Osteoblast (primary cell): ENCODE measurements at regions not wholly inside any gene's neighbourhood (a gene's known extent, or its start where the extent isn't known, plus 50 kb on each side); places are given as distances from the start of the nearest gene placed in this dataset.

Experiments used
- DNase-seq: peaks from one replicate; pipeline ENCODE4 v3.0.0; 2011; ENCODE audit warnings: low spot score, mixed read lengths; ENCODE audit not compliant: insufficient read length; ENCODE audit errors: missing footprints
- H2AFZ ChIP-seq: 2 replicates; pipeline ENCODE4 v1.6.0; 2011; ENCODE audit warnings: mild to moderate bottlenecking, low read length
- H3K27ac ChIP-seq: 2 replicates; pipeline ENCODE4 v1.5.1; 2011; ENCODE audit warnings: mild to moderate bottlenecking, low read depth, low read length, moderate library complexity
- H3K27me3 ChIP-seq: 2 replicates; pipeline ENCODE4 v1.6.0; 2012; ENCODE audit warnings: mild to moderate bottlenecking, control low read depth, inconsistent platforms, low read length, moderate library complexity; ENCODE audit not compliant: insufficient read depth
- H3K36me3 ChIP-seq: 2 replicates; pipeline ENCODE4 v1.5.1; 2011; ENCODE audit warnings: mild to moderate bottlenecking, low read length, control low read depth, moderate library complexity; ENCODE audit not compliant: insufficient read depth
- H3K4me1 ChIP-seq: 2 replicates; pipeline ENCODE4 v1.5.1; 2011; ENCODE audit warnings: mild to moderate bottlenecking, low read length, control low read depth, moderate library complexity; ENCODE audit not compliant: insufficient read depth
- H3K4me2 ChIP-seq: 2 replicates; pipeline ENCODE4 v1.6.0; 2011; ENCODE audit warnings: mild to moderate bottlenecking, low read length; ENCODE audit not compliant: insufficient read depth
- H3K4me3 ChIP-seq: fragments of 200-600 bp; sonication (generic); 3 replicates; pipeline ENCODE4 v1.5.1; 2012; ENCODE audit warnings: mild to moderate bottlenecking, low read length, inconsistent platforms; ENCODE audit not compliant: insufficient read depth
- H3K79me2 ChIP-seq: 2 replicates; pipeline ENCODE4 v1.6.0; 2012; ENCODE audit warnings: mild to moderate bottlenecking, low read length, control low read depth, inconsistent platforms; ENCODE audit not compliant: insufficient read depth
- H3K9me3 ChIP-seq: 2 replicates; pipeline ENCODE4 v1.5.1; 2011; ENCODE audit warnings: low read depth, low read length, control low read depth
- H4K20me1 ChIP-seq: 2 replicates; pipeline ENCODE4 v1.6.0; 2012; ENCODE audit warnings: mild to moderate bottlenecking, low read length, control low read depth; ENCODE audit not compliant: insufficient read depth
- CTCF ChIP-seq: IDR thresholded peaks from 2 replicates; pipeline ENCODE4 v1.5.1; 2011; ENCODE audit warnings: mild to moderate bottlenecking, low read depth, low read length, moderate library complexity; ENCODE audit errors: extremely low read depth

- peaks cover 5% of the 10 kb centered on the region for H3K4me1 ChIP-seq
- H3K79me2 ChIP-seq: no peaks in the 10 kb centered on the region
- TF ChIP-seq CTCF: no peak
- H3K4me3 ChIP-seq: no peak overlapping the region
- no peak for DNase-seq
- H3K36me3 ChIP-seq: no peaks in the 10 kb centered on the region
- H3K4me2 ChIP-seq: no peak overlapping the region
- no peak overlapping the region for H3K27ac ChIP-seq
- no peak overlapping the region for H2AFZ ChIP-seq
- H3K9me3 ChIP-seq: no peaks in the 10 kb centered on the region
- H3K27me3 ChIP-seq: no peaks in the 10 kb centered on the region
- no peaks in the 10 kb centered on the region for H4K20me1 ChIP-seq
Observed at GRCh38 chr16:65449526-65449925, 327.7 kb upstream of the CDH11 start.

- Histone ChIP-seq H3K9me3 (no peaks in the 10 kb centered on the region), H3K4me1 (peaks cover 5% of the 10 kb centered on the region), H4K20me1 (no peaks in the 10 kb centered on the region), H3K4me3 (no peak overlapping the region), H3K36me3 (no peaks in the 10 kb centered on the region), H2AFZ (no peak overlapping the region), H3K27me3 (no peaks in the 10 kb centered on the region), H3K27ac (no peak overlapping the region), H3K4me2 (no peak overlapping the region), H3K79me2 (no peaks in the 10 kb centered on the region)
- no peak for TF ChIP-seq CTCF
- no peak for DNase-seq
Observed at GRCh38 chr16:65446427-65446826, 324.6 kb upstream of the CDH11 start.

DNA sequence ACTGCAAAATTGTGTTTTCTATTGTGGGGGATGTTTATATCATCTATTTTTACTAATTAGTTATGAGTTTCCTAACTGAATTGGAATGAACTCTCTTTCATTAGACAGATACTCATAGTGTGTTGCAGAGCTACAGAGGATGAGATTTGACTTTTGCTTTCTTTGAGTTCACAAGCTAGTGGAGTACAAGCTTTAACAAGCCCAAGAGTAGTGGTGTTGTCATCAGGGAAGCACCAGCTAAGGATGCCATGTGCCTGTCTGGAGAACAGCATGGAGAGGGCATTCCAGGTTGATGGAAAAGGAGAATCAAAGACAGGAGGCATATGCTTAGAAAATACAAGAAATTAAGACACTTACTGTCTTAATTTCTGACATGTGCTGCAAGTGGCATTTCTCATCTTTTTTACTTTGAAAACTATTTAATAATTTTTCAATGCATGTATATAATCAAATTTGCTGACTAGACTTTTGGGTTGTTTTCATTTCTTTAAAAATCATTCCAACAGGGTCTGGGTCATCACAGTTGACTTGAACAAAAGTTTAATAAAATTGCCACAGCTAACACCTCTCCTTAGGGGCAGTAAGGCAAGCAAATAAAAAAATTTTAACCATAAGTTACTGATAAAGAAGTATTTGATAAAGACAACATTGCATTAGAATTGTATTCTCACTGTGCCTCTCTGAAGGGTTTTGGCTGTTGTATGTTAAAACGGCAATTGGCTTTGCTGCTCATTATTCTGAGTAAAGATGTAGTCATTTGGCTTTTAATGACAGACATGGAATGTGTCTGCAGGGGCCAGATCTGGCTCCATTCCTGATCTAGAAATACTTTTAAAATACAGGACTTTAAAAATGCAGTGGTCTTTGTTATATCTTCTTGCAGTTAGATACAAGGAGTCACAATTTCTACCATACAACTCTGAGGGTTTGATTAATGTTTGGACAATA is 323.7 kb upstream of the CDH11 start:
- no peak for DNase-seq
- no peaks in the 10 kb centered on the region for H3K36me3 ChIP-seq

More for the DNA sequence above, 323.7 kb upstream of the CDH11 start:
- no peak overlapping the region for H2AFZ ChIP-seq
- H3K79me2 ChIP-seq: no peaks in the 10 kb centered on the region
- H3K4me1 ChIP-seq: peaks cover 5% of the 10 kb centered on the region
- no peak overlapping the region for H3K4me3 ChIP-seq
- no peaks in the 10 kb centered on the region for H3K9me3 ChIP-seq
- no peak overlapping the region for H3K27ac ChIP-seq
- no peaks in the 10 kb centered on the region for H3K27me3 ChIP-seq
- H3K4me2 ChIP-seq: no peak overlapping the region
- no peaks in the 10 kb centered on the region for H4K20me1 ChIP-seq
- TF ChIP-seq CTCF: no peak
